ENCODE measurements at regions not wholly inside any gene's neighbourhood (a gene's known extent, or its start where the extent isn't known, plus 50 kb on each side); places are given as distances from the start of the nearest gene placed in this dataset.

DNA sequence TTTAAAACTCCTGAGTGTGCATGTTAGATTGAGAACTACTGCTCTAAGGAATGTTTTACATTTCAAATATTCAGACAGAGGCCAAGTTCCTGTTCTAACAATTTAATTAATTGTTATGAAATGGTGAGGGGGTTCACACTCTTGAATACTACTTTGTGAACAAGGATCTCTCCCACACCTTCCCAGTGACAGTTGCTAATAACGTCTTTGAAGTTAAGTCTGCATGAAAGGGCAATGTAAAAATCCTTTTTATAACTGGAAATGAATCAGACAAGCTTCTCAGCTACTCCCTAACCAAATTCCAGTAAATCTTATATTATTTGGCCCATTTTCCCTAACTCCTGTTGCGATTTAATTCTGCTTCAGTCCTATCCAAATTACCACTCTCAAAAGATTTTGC, 828.5 kb upstream of the ADAMTS5 start:
- DNase-seq (ENCODE audit: low read depth, low spot score) (no peak), FAIRE-seq (no peak)
- no peaks in the 10 kb centered on the region for H3K9me1 ChIP-seq (ENCODE audit: control insufficient read depth, extremely low read depth, insufficient read depth, low read length)
- H3K4me3 ChIP-seq (ENCODE audit: control insufficient read depth in 2 of 3, extremely low read depth in 1 of 3, insufficient read depth in 2 of 3, low read depth in 1 of 3, low read length in 3 of 3), result no peak overlapping the region
- H3K36me3 ChIP-seq (ENCODE audit: control insufficient read depth in 2 of 2, extremely low read depth in 1 of 2, insufficient read depth in 2 of 2, low read length in 2 of 2), result no peaks in the 10 kb centered on the region
- no peaks in the 10 kb centered on the region for H3K9me3 ChIP-seq (ENCODE audit: control insufficient read depth, low read depth, low read length)
- no peak overlapping the region for H3K4me2 ChIP-seq (ENCODE audit: control insufficient read depth, extremely low read depth, insufficient read depth, low read depth, low read length)
- no peaks in the 10 kb centered on the region for H4K20me1 ChIP-seq (ENCODE audit: control insufficient read depth, extremely low read depth, insufficient read depth, low read length)
- no peak overlapping the region for H3K27ac ChIP-seq (ENCODE audit: control insufficient read depth, insufficient read depth, low read length)
- dilution Hi-C loops (cut with MboI; ENCODE audit: extremely low pct_ligation_motif_present, low sequenced_read_pairs), result no loop called here
- H3K9ac ChIP-seq (ENCODE audit: control insufficient read depth, extremely low read depth, insufficient read depth, low read length), result no peak overlapping the region
- H3K4me1 ChIP-seq (ENCODE audit: control insufficient read depth, extremely low read depth, insufficient read depth, low read length), result no peaks in the 10 kb centered on the region
- TF ChIP-seq EZH2 (IDR thresholded peaks at IDR 0.05; ENCODE audit: low read length), result no peak
- TF ChIP-seq, protein P1, sequence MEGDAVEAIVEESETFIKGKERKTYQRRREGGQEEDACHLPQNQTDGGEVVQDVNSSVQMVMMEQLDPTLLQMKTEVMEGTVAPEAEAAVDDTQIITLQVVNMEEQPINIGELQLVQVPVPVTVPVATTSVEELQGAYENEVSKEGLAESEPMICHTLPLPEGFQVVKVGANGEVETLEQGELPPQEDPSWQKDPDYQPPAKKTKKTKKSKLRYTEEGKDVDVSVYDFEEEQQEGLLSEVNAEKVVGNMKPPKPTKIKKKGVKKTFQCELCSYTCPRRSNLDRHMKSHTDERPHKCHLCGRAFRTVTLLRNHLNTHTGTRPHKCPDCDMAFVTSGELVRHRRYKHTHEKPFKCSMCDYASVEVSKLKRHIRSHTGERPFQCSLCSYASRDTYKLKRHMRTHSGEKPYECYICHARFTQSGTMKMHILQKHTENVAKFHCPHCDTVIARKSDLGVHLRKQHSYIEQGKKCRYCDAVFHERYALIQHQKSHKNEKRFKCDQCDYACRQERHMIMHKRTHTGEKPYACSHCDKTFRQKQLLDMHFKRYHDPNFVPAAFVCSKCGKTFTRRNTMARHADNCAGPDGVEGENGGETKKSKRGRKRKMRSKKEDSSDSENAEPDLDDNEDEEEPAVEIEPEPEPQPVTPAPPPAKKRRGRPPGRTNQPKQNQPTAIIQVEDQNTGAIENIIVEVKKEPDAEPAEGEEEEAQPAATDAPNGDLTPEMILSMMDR (optimal IDR thresholded peaks at IDR 0.05 in 1 of 3, IDR thresholded peaks at IDR 0.05 in 1 of 3, conservative IDR thresholded peaks at IDR 0.05 in 1 of 3; ENCODE audit: extremely low read depth in 1 of 3, insufficient read depth in 2 of 3, low read length in 3 of 3), result no peak
- H3K27me3 ChIP-seq (ENCODE audit: control insufficient read depth, extremely low read depth, insufficient read depth, low read length), result no peaks in the 10 kb centered on the region
- H3K79me2 ChIP-seq (ENCODE audit: control insufficient read depth, insufficient read depth, low read length), result no peaks in the 10 kb centered on the region
- H2AFZ ChIP-seq (ENCODE audit: control insufficient read depth, low read length), result no peak overlapping the region

DNA sequence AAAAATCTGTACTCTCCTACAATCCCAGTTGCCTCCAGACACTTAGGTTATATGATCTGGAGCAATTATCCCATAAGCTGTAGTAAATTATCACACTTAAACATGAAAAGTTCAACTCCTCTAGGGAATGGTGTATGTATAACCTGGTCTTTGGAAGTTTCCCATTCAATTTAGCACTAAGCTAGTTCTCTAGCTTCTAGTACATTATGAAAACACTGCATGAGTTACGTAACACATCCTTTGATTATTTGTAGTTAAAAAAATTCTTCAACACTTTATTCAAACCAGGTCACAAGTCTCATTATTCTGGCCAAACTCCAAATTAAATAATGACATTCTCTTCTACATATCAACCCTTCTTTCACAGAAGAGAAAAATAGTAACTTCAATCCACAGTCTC, 827.0 kb upstream of the ADAMTS5 start:
- Histone ChIP-seq H3K4me1 (ENCODE audit: control insufficient read depth, extremely low read depth, insufficient read depth, low read length) (no peaks in the 10 kb centered on the region), H2AFZ (ENCODE audit: control insufficient read depth, low read length) (no peak overlapping the region), H3K27ac (ENCODE audit: control insufficient read depth, insufficient read depth, low read length) (no peak overlapping the region), H3K79me2 (ENCODE audit: control insufficient read depth, insufficient read depth, low read length) (no peaks in the 10 kb centered on the region), H3K4me2 (ENCODE audit: control insufficient read depth, extremely low read depth, insufficient read depth, low read depth, low read length) (no peak overlapping the region), H4K20me1 (ENCODE audit: control insufficient read depth, extremely low read depth, insufficient read depth, low read length) (no peaks in the 10 kb centered on the region), H3K27me3 (ENCODE audit: control insufficient read depth, extremely low read depth, insufficient read depth, low read length) (no peaks in the 10 kb centered on the region), H3K9me3 (ENCODE audit: control insufficient read depth, low read depth, low read length) (no peaks in the 10 kb centered on the region), H3K9ac (ENCODE audit: control insufficient read depth, extremely low read depth, insufficient read depth, low read length) (no peak overlapping the region), H3K9me1 (ENCODE audit: control insufficient read depth, extremely low read depth, insufficient read depth, low read length) (no peaks in the 10 kb centered on the region), H3K4me3 (ENCODE audit: control insufficient read depth in 2 of 3, extremely low read depth in 1 of 3, insufficient read depth in 2 of 3, low read depth in 1 of 3, low read length in 3 of 3) (no peak overlapping the region), H3K36me3 (ENCODE audit: control insufficient read depth in 2 of 2, extremely low read depth in 1 of 2, insufficient read depth in 2 of 2, low read length in 2 of 2) (no peaks in the 10 kb centered on the region)
- dilution Hi-C loops (cut with MboI; ENCODE audit: extremely low pct_ligation_motif_present, low sequenced_read_pairs), result no loop called here
- TF ChIP-seq, protein P1 (optimal IDR thresholded peaks at IDR 0.05 in 1 of 3, IDR thresholded peaks at IDR 0.05 in 1 of 3, conservative IDR thresholded peaks at IDR 0.05 in 1 of 3; ENCODE audit: extremely low read depth in 1 of 3, insufficient read depth in 2 of 3, low read length in 3 of 3), result no peak
- TF ChIP-seq EZH2 (IDR thresholded peaks at IDR 0.05; ENCODE audit: low read length), result no peak
- FAIRE-seq (no peak), DNase-seq (ENCODE audit: low read depth, low spot score) (no peak)
